ENCODE measurements at regions not wholly inside any gene's neighbourhood (a gene's known extent, or its start where the extent isn't known, plus 50 kb on each side); places are given as distances from the start of the nearest gene placed in this dataset.

DNA sequence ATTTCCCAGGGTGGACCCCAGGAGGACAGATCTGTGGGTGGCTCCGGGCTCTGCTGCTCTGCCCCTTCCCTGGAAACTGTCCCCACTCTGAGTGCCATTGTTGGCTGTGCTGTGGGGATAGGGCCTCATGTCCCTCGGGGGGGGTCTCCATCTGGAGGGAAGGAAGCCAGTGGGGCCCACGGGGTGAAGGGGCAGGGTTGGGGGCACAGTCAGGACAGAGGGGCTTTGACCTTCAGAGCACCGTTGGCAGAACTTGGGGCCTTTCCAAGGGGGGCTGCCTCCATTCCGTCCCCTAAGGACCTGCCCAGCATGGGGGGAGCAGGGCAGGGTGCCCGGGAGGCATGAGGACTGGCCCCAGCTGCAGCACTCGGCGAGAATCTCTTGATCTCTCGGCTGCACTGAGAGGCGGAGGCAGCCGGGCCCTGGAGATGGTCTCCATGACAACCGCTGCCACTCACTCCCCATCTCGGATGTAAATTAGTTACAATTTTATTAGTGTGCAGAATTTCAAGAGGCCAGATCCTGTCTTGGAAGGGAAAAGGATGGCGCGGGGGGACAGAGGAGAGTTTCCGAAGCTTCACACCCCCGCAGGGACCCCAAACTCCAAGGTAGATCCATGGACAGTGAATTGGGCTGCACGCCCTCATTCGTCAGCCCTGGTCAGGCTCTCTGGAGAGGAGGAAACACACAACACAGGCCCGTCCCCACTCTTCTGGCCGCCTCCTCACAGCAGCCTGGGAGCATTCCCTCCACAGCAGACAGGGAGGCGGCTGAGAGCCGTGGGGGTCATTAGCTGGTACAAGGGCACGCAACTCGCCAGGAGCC, 216.2 kb upstream of the IER5L start:
- no peaks in the 10 kb centered on the region for H3K9me3 ChIP-seq (ENCODE audit: insufficient read depth, low read length)
- H3K27me3 ChIP-seq (ENCODE audit: insufficient read depth, insufficient read length) = peaks cover 36% of the 10 kb centered on the region
- no peak overlapping the region for H3K4me3 ChIP-seq (ENCODE audit: insufficient read length, low read depth)
- TF ChIP-seq SUZ12 (IDR thresholded peaks at IDR 0.05; ENCODE audit: extremely low read depth, insufficient read depth, insufficient read length) = no peak
- no peak for TF ChIP-seq ZNF274 (IDR thresholded peaks at IDR 0.05; ENCODE audit: low read depth, low read length)
- TF ChIP-seq YY1 (IDR thresholded peaks at IDR 0.05; ENCODE audit: insufficient read depth, insufficient read length) = no peak
- DNase-seq (ENCODE audit: low read depth, low spot score) = no peak
- H3K4me1 ChIP-seq (ENCODE audit: insufficient read depth, insufficient read length) = peaks cover 16% of the 10 kb centered on the region
- H3K36me3 ChIP-seq (ENCODE audit: insufficient read depth, insufficient read length, low read length) = no peaks in the 10 kb centered on the region
- no peak overlapping the region for H3K9ac ChIP-seq (ENCODE audit: insufficient read length, low read depth)

DNA sequence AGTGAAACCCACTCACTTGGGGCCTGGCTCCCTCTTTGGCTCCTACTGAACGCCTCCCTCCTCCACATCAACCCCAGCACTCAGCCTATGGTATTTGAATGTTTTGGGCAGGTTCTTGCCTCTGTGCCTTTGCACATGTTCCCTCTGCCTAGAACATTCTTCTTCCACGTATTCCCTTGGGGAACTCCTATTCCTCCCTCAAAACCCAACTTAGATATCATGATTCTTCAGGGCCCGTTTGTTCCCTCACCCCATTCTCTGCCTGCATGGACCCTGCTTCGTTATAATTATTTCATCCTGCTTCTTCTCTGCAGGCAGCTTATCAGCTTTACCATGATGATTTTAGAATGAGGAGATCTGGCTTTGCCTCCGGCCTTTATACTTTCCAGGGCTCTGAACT, 215.0 kb upstream of the IER5L start:
- Histone ChIP-seq H3K36me3 (ENCODE audit: insufficient read depth, insufficient read length, low read length) (no peaks in the 10 kb centered on the region), H3K9me3 (ENCODE audit: insufficient read depth, low read length) (no peaks in the 10 kb centered on the region), H3K27me3 (ENCODE audit: insufficient read depth, insufficient read length) (peaks cover 36% of the 10 kb centered on the region), H3K4me1 (ENCODE audit: insufficient read depth, insufficient read length) (peaks cover 8% of the 10 kb centered on the region), H3K4me3 (ENCODE audit: insufficient read length, low read depth) (no peak overlapping the region), H3K9ac (ENCODE audit: insufficient read length, low read depth) (no peak overlapping the region)
- DNase-seq (ENCODE audit: low read depth, low spot score) = no peak
- TF ChIP-seq SUZ12 (IDR thresholded peaks at IDR 0.05; ENCODE audit: extremely low read depth, insufficient read depth, insufficient read length) (no peak), ZNF274 (IDR thresholded peaks at IDR 0.05; ENCODE audit: low read depth, low read length) (no peak), YY1 (IDR thresholded peaks at IDR 0.05; ENCODE audit: insufficient read depth, insufficient read length) (no peak)

GRCh38 chr9:129392093-129392541, 214.1 kb upstream of the IER5L start:
- DNase-seq (ENCODE audit: low read depth, low spot score) = no peak
- Histone ChIP-seq H3K27me3 (ENCODE audit: insufficient read depth, insufficient read length) (peaks cover 29% of the 10 kb centered on the region), H3K9me3 (ENCODE audit: insufficient read depth, low read length) (no peaks in the 10 kb centered on the region), H3K36me3 (ENCODE audit: insufficient read depth, insufficient read length, low read length) (no peaks in the 10 kb centered on the region), H3K9ac (ENCODE audit: insufficient read length, low read depth) (no peak overlapping the region), H3K4me1 (ENCODE audit: insufficient read depth, insufficient read length) (peaks cover 8% of the 10 kb centered on the region), H3K4me3 (ENCODE audit: insufficient read length, low read depth) (no peak overlapping the region)
- TF ChIP-seq ZNF274 (IDR thresholded peaks at IDR 0.05; ENCODE audit: low read depth, low read length) = no peak
- TF ChIP-seq YY1 (IDR thresholded peaks at IDR 0.05; ENCODE audit: insufficient read depth, insufficient read length) = no peak
- TF ChIP-seq SUZ12 (IDR thresholded peaks at IDR 0.05; ENCODE audit: extremely low read depth, insufficient read depth, insufficient read length) = no peak

DNA sequence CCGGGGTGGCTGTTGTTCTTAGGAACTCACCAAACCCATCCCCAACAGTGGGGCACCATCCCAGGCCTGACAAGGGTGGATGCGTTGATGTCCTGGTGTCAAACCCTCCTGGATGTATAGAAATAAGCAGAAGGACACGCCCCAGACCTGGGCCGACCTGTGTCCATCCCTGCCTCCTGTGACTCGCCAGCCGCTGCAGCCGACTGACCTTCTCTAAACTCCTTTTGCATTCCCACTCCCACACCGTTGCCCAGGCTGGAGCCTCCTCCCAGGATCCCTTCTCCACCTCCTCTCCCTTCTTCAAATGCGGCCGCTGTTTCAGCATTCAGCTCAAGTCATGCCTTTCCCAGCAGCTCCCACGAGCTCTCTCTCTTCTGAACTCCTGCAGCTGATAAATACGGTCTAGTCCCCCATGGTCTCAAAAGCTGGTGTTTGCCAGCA, 213.2 kb upstream of the IER5L start:
- Histone ChIP-seq H3K9me3 (ENCODE audit: insufficient read depth, low read length) (no peaks in the 10 kb centered on the region), H3K4me3 (ENCODE audit: insufficient read length, low read depth) (no peak overlapping the region), H3K27me3 (ENCODE audit: insufficient read depth, insufficient read length) (peaks cover 20% of the 10 kb centered on the region), H3K9ac (ENCODE audit: insufficient read length, low read depth) (no peak overlapping the region), H3K4me1 (ENCODE audit: insufficient read depth, insufficient read length) (peaks cover 8% of the 10 kb centered on the region), H3K36me3 (ENCODE audit: insufficient read depth, insufficient read length, low read length) (no peaks in the 10 kb centered on the region)
- DNase-seq (ENCODE audit: low read depth, low spot score) = no peak
- no peak for TF ChIP-seq SUZ12 (IDR thresholded peaks at IDR 0.05; ENCODE audit: extremely low read depth, insufficient read depth, insufficient read length)

- Histone ChIP-seq H3K9me3 (ENCODE audit: insufficient read depth, low read length) (no peaks in the 10 kb centered on the region), H3K4me3 (ENCODE audit: insufficient read length, low read depth) (no peak overlapping the region), H3K36me3 (ENCODE audit: insufficient read depth, insufficient read length, low read length) (no peaks in the 10 kb centered on the region), H3K27me3 (ENCODE audit: insufficient read depth, insufficient read length) (peaks cover 13% of the 10 kb centered on the region), H3K4me1 (ENCODE audit: insufficient read depth, insufficient read length) (peaks cover 10% of the 10 kb centered on the region), H3K9ac (ENCODE audit: insufficient read length, low read depth) (no peak overlapping the region)
- no peak for DNase-seq (ENCODE audit: low read depth, low spot score)
- TF ChIP-seq YY1 (IDR thresholded peaks at IDR 0.05; ENCODE audit: insufficient read depth, insufficient read length) = no peak
- no peak for TF ChIP-seq ZNF274 (IDR thresholded peaks at IDR 0.05; ENCODE audit: low read depth, low read length)
- TF ChIP-seq SUZ12 (IDR thresholded peaks at IDR 0.05; ENCODE audit: extremely low read depth, insufficient read depth, insufficient read length) = no peak
These were observed 212.5 kb upstream of the IER5L start for GRCh38 chr9:129390541-129390940.

DNA sequence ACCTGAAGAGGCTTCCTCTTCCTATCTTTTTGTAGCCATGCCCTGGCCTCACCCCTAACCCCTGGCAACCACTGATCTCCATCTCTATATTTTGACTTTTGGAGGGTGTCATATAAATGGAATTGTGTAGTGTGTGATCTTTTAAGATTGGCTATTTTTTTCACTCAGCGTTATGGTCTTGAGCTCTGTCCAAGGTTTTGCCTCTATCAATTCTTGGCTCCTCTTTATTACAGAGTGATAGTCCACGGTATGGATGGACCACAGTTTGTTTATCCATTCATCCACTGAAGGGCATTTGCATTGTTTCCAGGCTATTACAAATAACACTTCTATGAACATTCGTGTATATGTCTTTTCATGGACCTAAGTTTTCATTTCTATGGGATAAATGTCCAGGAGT, 209.8 kb upstream of the IER5L start:
- no peak for TF ChIP-seq ZNF274 (IDR thresholded peaks at IDR 0.05; ENCODE audit: low read depth, low read length)
- no peak for TF ChIP-seq SUZ12 (IDR thresholded peaks at IDR 0.05; ENCODE audit: extremely low read depth, insufficient read depth, insufficient read length)
- no peak for TF ChIP-seq YY1 (IDR thresholded peaks at IDR 0.05; ENCODE audit: insufficient read depth, insufficient read length)
- no peaks in the 10 kb centered on the region for H3K9me3 ChIP-seq (ENCODE audit: insufficient read depth, low read length)
- H3K9ac ChIP-seq (ENCODE audit: insufficient read length, low read depth) = no peak overlapping the region
- H3K36me3 ChIP-seq (ENCODE audit: insufficient read depth, insufficient read length, low read length) = no peaks in the 10 kb centered on the region
- H3K4me3 ChIP-seq (ENCODE audit: insufficient read length, low read depth) = no peak overlapping the region
- no peak for DNase-seq (ENCODE audit: low read depth, low spot score)
- H3K4me1 ChIP-seq (ENCODE audit: insufficient read depth, insufficient read length) = peaks cover 14% of the 10 kb centered on the region
- H3K27me3 ChIP-seq (ENCODE audit: insufficient read depth, insufficient read length) = peaks cover 4% of the 10 kb centered on the region

GRCh38 chr9:129386812-129387177, 208.7 kb upstream of the IER5L start:
- no peak for DNase-seq (ENCODE audit: low read depth, low spot score)
- H3K9me3 ChIP-seq (ENCODE audit: insufficient read depth, low read length) = no peaks in the 10 kb centered on the region
- H3K36me3 ChIP-seq (ENCODE audit: insufficient read depth, insufficient read length, low read length) = no peaks in the 10 kb centered on the region
- no peak overlapping the region for H3K9ac ChIP-seq (ENCODE audit: insufficient read length, low read depth)
- H3K4me3 ChIP-seq (ENCODE audit: insufficient read length, low read depth) = no peak overlapping the region
- H3K4me1 ChIP-seq (ENCODE audit: insufficient read depth, insufficient read length) = peaks cover 20% of the 10 kb centered on the region
- TF ChIP-seq ZNF274 (IDR thresholded peaks at IDR 0.05; ENCODE audit: low read depth, low read length) (no peak), YY1 (IDR thresholded peaks at IDR 0.05; ENCODE audit: insufficient read depth, insufficient read length) (no peak), SUZ12 (IDR thresholded peaks at IDR 0.05; ENCODE audit: extremely low read depth, insufficient read depth, insufficient read length) (no peak)
- peaks cover 4% of the 10 kb centered on the region for H3K27me3 ChIP-seq (ENCODE audit: insufficient read depth, insufficient read length)
